ENCODE measurements at regions not wholly inside any gene's neighbourhood (a gene's known extent, or its start where the extent isn't known, plus 50 kb on each side); places are given as distances from the start of the nearest gene placed in this dataset.

- Histone ChIP-seq H3K9me2 (ENCODE audit: insufficient read depth) (no peaks in the 10 kb centered on the region), H3K9ac (ENCODE audit: low read length) (no peak overlapping the region), H3K79me2 (ENCODE audit: insufficient read depth, low read length) (no peaks in the 10 kb centered on the region), H3K9me3 (ENCODE audit: control insufficient read depth in 1 of 2, insufficient read depth in 1 of 2, low read depth in 1 of 2, low read length in 2 of 2) (no peaks in the 10 kb centered on the region), H3K4me1 (ENCODE audit: control insufficient read depth in 1 of 2, insufficient read depth in 2 of 2, low read length in 2 of 2) (no peaks in the 10 kb centered on the region), H3K27ac (ENCODE audit: low read depth, low read length) (no peak overlapping the region), H3K4me2 (ENCODE audit: low read length) (no peak overlapping the region), H4K20me1 (ENCODE audit: insufficient read depth) (no peaks in the 10 kb centered on the region), H3K27me3 (ENCODE audit: insufficient read depth, low read length) (peaks cover 16% of the 10 kb centered on the region; the same call in 1 of the 2 replicates), H2AFZ (ENCODE audit: low read depth, low read length, poor library complexity, severe bottlenecking) (no peak overlapping the region), H3K4me3 (replicated peaks in 1 of 2; ENCODE audit: low read depth in 1 of 2, low read length in 2 of 2) (no peak overlapping the region), H3K36me3 (ENCODE audit: control insufficient read depth in 1 of 2, insufficient read depth in 2 of 2, low read length in 2 of 2) (no peaks in the 10 kb centered on the region)
- TF ChIP-seq ATF3 (IDR thresholded peaks at IDR 0.05): no peak
- TF ChIP-seq ELF1 (IDR thresholded peaks at IDR 0.05; ENCODE audit: borderline replicate concordance, low read depth): no peak
- TF ChIP-seq SIN3A (IDR thresholded peaks at IDR 0.05; ENCODE audit: low read depth): no peak
- TF ChIP-seq REST (IDR thresholded peaks at IDR 0.05; ENCODE audit: low read depth): peak; percentile 68
- no peak for TF ChIP-seq ZFX (IDR thresholded peaks at IDR 0.05)
- intact Hi-C loops (cut with micrococcal nuclease): no loop called here
- ChIA-PET POLR2A (no interaction called here), RAD21 (ENCODE audit: low non-redundant PET in 1 of 2, low total read pairs in 2 of 2, uncharacterized antibody in 2 of 2, unreplicated experiment in 2 of 2) (no interaction called here), CTCF (no interaction called here)
- ATAC-seq: no peak
- no peak for DNase-seq (ENCODE audit: low read depth, low spot score)
- no TSS peak for BruUV-seq (replicated peaks)
Observed at GRCh38 chr9:126108240-126108639, 218.4 kb upstream of the MVB12B start.

- intact Hi-C loops (cut with micrococcal nuclease): no loop called here
- Histone ChIP-seq H2AFZ (ENCODE audit: low read depth, low read length, poor library complexity, severe bottlenecking) (no peak overlapping the region), H3K9ac (ENCODE audit: low read length) (no peak overlapping the region), H3K9me3 (ENCODE audit: control insufficient read depth in 1 of 2, insufficient read depth in 1 of 2, low read depth in 1 of 2, low read length in 2 of 2) (no peaks in the 10 kb centered on the region), H4K20me1 (ENCODE audit: insufficient read depth) (no peaks in the 10 kb centered on the region), H3K4me2 (ENCODE audit: low read length) (no peak overlapping the region), H3K27ac (ENCODE audit: low read depth, low read length) (no peak overlapping the region), H3K79me2 (ENCODE audit: insufficient read depth, low read length) (no peaks in the 10 kb centered on the region), H3K4me3 (replicated peaks in 1 of 2; ENCODE audit: low read depth in 1 of 2, low read length in 2 of 2) (no peak overlapping the region), H3K36me3 (ENCODE audit: control insufficient read depth in 1 of 2, insufficient read depth in 2 of 2, low read length in 2 of 2) (no peaks in the 10 kb centered on the region), H3K4me1 (ENCODE audit: control insufficient read depth in 1 of 2, insufficient read depth in 2 of 2, low read length in 2 of 2) (no peaks in the 10 kb centered on the region), H3K9me2 (ENCODE audit: insufficient read depth) (no peaks in the 10 kb centered on the region), H3K27me3 (ENCODE audit: insufficient read depth, low read length) (peaks cover 29% of the 10 kb centered on the region; the same call in 1 of the 2 replicates)
- ChIA-PET RAD21 (ENCODE audit: low non-redundant PET in 1 of 2, low total read pairs in 2 of 2, uncharacterized antibody in 2 of 2, unreplicated experiment in 2 of 2) (no interaction called here), CTCF (no interaction called here), POLR2A (no interaction called here)
- ATAC-seq: no peak
- no TSS peak for BruUV-seq (replicated peaks)
- no peak for DNase-seq (ENCODE audit: low read depth, low spot score)
- no peak for TF ChIP-seq JUND (IDR thresholded peaks at IDR 0.05)
- TF ChIP-seq REST (IDR thresholded peaks at IDR 0.05; ENCODE audit: low read depth): no peak
- no peak for TF ChIP-seq POLR2A (IDR thresholded peaks at IDR 0.05; ENCODE audit: borderline replicate concordance, extremely low read depth, insufficient read depth, insufficient read length)
- TF ChIP-seq EGR1 (IDR thresholded peaks at IDR 0.05; ENCODE audit: low read depth): no peak
- TF ChIP-seq YY1 (IDR thresholded peaks at IDR 0.05; ENCODE audit: extremely low read depth, insufficient replicate concordance, low read depth, low read length): no peak
- no peak for TF ChIP-seq POLR2AphosphoS5 (IDR thresholded peaks at IDR 0.05; ENCODE audit: low read depth, low read length)
- TF ChIP-seq ELF1 (IDR thresholded peaks at IDR 0.05; ENCODE audit: borderline replicate concordance, low read depth): no peak
- no peak for TF ChIP-seq ZFX (IDR thresholded peaks at IDR 0.05)
- no peak for TF ChIP-seq EZH2phosphoT487 (IDR thresholded peaks at IDR 0.05; ENCODE audit: borderline replicate concordance)
- no peak for TF ChIP-seq SP1 (IDR thresholded peaks at IDR 0.05; ENCODE audit: low read depth)
Observed at GRCh38 chr9:126109575-126109974, 217.1 kb upstream of the MVB12B start.

All from HCT116 (cell line).